OCI-LY7 (cell line): ENCODE measurements at regions not wholly inside any gene's neighbourhood (a gene's known extent, or its start where the extent isn't known, plus 50 kb on each side); places are given as distances from the start of the nearest gene placed in this dataset.

ENCODE experiments used
- BruUV-seq: library from RNA; stranded (reverse); fragments of 400-500 nt; replicated peaks from 2 replicates; lab custom pipeline; 2021; lab: Mats Ljungman, UMichigan
- CTCF ChIA-PET: fragments of 300-600 bp; sonication (Branson Sonifier 250); formaldehyde crosslinking; loops from one replicate; lab custom pipeline; 2022; ENCODE audit warnings: antibody characterized with exemption; ENCODE audit not compliant: unreplicated experiment; lab: Charles Lee
- POLR2A ChIA-PET: fragments of 300-600 bp; sonication (Branson Sonifier 250); formaldehyde crosslinking; loops from one replicate; lab custom pipeline; 2022; ENCODE audit warnings: antibody characterized with exemption; lab: Charles Lee
- DNase-seq: peaks from one replicate; pipeline ENCODE4 v3.0.0-alpha.2; 2015; ENCODE audit warnings: low spot score
- H2AFZ ChIP-seq: fragments of 200-600 bp; sonication (generic), shearing (Covaris generic); 2 replicates; pipeline ENCODE4 v1.6.1; 2014; ENCODE audit warnings: mild to moderate bottlenecking, antibody characterized with exemption, low read length, moderate library complexity
- H3K27ac ChIP-seq: fragments of 200-600 bp; sonication (generic); 2 replicates; pipeline ENCODE4 v1.5.1; 2014; ENCODE audit warnings: mixed run types, low read depth, mild to moderate bottlenecking, moderate library complexity, low read length, inconsistent platforms; ENCODE audit not compliant: poor library complexity, severe bottlenecking
- H3K36me3 ChIP-seq: fragments of 200-600 bp; sonication (generic); 2 replicates; pipeline ENCODE4 v1.6.1; 2014; ENCODE audit warnings: mild to moderate bottlenecking, antibody characterized with exemption, low read length, moderate library complexity, mixed read lengths; ENCODE audit not compliant: insufficient read depth
- H3K4me1 ChIP-seq: fragments of 200-600 bp; sonication (generic); 2 replicates; pipeline ENCODE4 v1.5.1; 2014; ENCODE audit warnings: mild to moderate bottlenecking, low read length; ENCODE audit not compliant: insufficient read depth, poor library complexity, severe bottlenecking
- H3K4me2 ChIP-seq: fragments of 200-600 bp; sonication (generic); 2 replicates; pipeline ENCODE4 v1.6.1; 2014; ENCODE audit warnings: mild to moderate bottlenecking, low read length
- H3K4me3 ChIP-seq: fragments of 200-600 bp; sonication (generic); 2 replicates; pipeline ENCODE4 v1.5.1; 2014; ENCODE audit warnings: mild to moderate bottlenecking, low read depth, low read length; ENCODE audit not compliant: poor library complexity, severe bottlenecking
- H3K79me2 ChIP-seq: fragments of 200-600 bp; sonication (generic); 2 replicates; pipeline ENCODE4 v1.6.1; 2016; ENCODE audit warnings: low read depth, mild to moderate bottlenecking, low read length, moderate library complexity, mixed read lengths; ENCODE audit not compliant: insufficient read depth
- H3K9me2 ChIP-seq: fragments of 200-600 bp; sonication (generic); 2 replicates; pipeline ENCODE4 v1.6.1; 2016; ENCODE audit warnings: mild to moderate bottlenecking, low read length, mixed read lengths; ENCODE audit not compliant: insufficient read depth
- H3K9me3 ChIP-seq: fragments of 200-600 bp; sonication (generic); 2 replicates; pipeline ENCODE4 v1.6.1; 2014; ENCODE audit warnings: mild to moderate bottlenecking, mixed run types, low read length, mixed read lengths
- H4K20me1 ChIP-seq: fragments of 200-600 bp; sonication (generic); 2 replicates; pipeline ENCODE4 v1.6.1; 2014; ENCODE audit warnings: mild to moderate bottlenecking, antibody characterized with exemption, low read length, moderate library complexity, mixed read lengths; ENCODE audit not compliant: insufficient read depth
- EZH2phosphoT487 ChIP-seq: fragments of 200-600 bp; sonication (generic); IDR thresholded peaks from 2 replicates; pipeline ENCODE4 v1.6.1; 2018; ENCODE audit warnings: low read depth, borderline replicate concordance, mild to moderate bottlenecking, mixed run types, antibody characterized with exemption, low read length, moderate library complexity, mixed read lengths
- intact Hi-C: fragments of 100-400 bp; cut with micrococcal nuclease; formaldehyde crosslinking; loops from one replicate; pipeline ENCODE4 v1.10.0; 2022; ENCODE audit not compliant: unreplicated experiment
- TF ChIP-seq, protein P1 (sequence below): fragments of 200-600 bp; sonication (generic); conservative IDR thresholded peaks from 2 replicates; pipeline ENCODE4 v1.5.1; 2014; ENCODE audit warnings: mild to moderate bottlenecking, antibody characterized with exemption, low read length, moderate library complexity, mixed read lengths

DNA sequence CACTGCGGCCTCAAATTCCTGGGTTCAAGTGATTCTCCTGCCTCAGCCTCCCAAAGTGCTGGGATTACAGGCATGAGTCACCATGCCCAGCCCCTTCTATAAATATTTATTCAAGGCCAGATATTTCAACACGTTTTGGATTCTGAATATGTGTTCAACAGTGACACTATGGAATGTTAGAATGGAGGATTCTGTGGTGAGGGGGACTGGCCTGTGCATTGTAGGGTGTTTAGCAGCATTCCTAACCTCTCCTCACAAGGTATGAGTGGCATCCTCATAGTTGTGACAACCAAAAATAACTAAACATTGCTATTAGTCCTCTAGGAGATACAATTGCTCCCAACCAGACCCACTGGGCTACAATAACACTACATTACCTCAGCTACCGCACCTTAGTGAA lies 104.0 kb upstream of the ATP10A start:
- Histone ChIP-seq H3K9me3 (no peaks in the 10 kb centered on the region), H3K4me3 (no peak overlapping the region), H4K20me1 (no peaks in the 10 kb centered on the region), H3K4me2 (no peak overlapping the region), H3K9me2 (no peaks in the 10 kb centered on the region), H3K36me3 (no peaks in the 10 kb centered on the region), H3K27ac (no peak overlapping the region), H2AFZ (no peak overlapping the region), H3K79me2 (no peaks in the 10 kb centered on the region), H3K4me1 (no peaks in the 10 kb centered on the region)
- no TSS peak for BruUV-seq
- no peak for TF ChIP-seq EZH2phosphoT487
- TF ChIP-seq, protein P1, sequence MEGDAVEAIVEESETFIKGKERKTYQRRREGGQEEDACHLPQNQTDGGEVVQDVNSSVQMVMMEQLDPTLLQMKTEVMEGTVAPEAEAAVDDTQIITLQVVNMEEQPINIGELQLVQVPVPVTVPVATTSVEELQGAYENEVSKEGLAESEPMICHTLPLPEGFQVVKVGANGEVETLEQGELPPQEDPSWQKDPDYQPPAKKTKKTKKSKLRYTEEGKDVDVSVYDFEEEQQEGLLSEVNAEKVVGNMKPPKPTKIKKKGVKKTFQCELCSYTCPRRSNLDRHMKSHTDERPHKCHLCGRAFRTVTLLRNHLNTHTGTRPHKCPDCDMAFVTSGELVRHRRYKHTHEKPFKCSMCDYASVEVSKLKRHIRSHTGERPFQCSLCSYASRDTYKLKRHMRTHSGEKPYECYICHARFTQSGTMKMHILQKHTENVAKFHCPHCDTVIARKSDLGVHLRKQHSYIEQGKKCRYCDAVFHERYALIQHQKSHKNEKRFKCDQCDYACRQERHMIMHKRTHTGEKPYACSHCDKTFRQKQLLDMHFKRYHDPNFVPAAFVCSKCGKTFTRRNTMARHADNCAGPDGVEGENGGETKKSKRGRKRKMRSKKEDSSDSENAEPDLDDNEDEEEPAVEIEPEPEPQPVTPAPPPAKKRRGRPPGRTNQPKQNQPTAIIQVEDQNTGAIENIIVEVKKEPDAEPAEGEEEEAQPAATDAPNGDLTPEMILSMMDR: no peak
- no peak for DNase-seq
- intact Hi-C loops: no loop called here
- ChIA-PET CTCF (no interaction called here), POLR2A (no interaction called here)

DNA sequence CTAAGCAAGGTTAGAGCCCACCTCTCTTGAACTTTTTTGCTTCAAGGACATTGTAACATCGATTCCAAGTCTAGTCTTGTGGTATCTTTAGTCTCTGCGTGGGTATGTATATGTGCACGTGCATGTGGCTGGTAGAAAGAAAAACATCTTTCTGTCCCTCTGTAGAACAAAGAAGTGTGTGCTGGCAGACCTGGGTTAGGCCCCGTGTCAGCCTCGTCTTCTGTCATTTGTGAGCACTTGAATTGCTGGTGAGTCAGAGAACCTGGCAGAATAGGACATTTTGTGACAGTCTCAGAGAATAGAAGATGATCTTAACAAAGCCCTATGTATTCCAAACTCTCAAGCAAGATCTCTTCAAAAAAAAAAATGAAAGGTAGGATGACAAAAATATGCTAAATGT lies 102.2 kb upstream of the ATP10A start:
- no peaks in the 10 kb centered on the region for H3K9me3 ChIP-seq
- intact Hi-C loops: no loop called here
- H3K27ac ChIP-seq: no peak overlapping the region
- ChIA-PET POLR2A (interaction anchor here (0.6 kb wide), 1 partner anchor 10 kb away, joined by 3 read pairs; no protein-coding TSS in a partner anchor), CTCF (no interaction called here)
- BruUV-seq: no TSS peak
- DNase-seq: no peak
- H2AFZ ChIP-seq: no peak overlapping the region
- no peak for TF ChIP-seq EZH2phosphoT487
- TF ChIP-seq, protein P1: no peak
- H3K4me1 ChIP-seq: no peaks in the 10 kb centered on the region
- no peaks in the 10 kb centered on the region for H3K36me3 ChIP-seq
- no peak overlapping the region for H3K4me3 ChIP-seq
- H3K4me2 ChIP-seq: no peak overlapping the region
- H3K9me2 ChIP-seq: no peaks in the 10 kb centered on the region
- no peaks in the 10 kb centered on the region for H3K79me2 ChIP-seq
- H4K20me1 ChIP-seq: no peaks in the 10 kb centered on the region

DNA sequence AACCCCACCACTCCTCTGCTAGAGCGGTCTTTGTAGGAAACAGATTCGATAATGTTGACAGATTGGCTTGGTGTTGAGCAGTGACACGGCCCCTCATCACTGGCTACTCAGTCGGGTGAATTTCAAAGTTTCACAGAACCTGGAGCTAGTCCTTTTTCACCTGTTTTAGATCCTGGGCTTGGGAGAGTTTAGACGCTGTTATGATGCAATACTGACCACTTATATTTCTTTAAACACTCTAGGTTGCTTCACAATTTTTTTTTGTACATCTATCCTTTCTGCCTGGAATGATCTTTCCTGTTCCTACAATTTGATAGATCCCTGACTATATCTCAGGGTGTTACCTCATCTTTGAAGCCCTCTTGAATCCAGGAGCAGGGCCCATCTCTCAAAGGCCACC lies 97.1 kb upstream of the ATP10A start:
- intact Hi-C loops: no loop called here
- Histone ChIP-seq H3K4me3 (no peak overlapping the region), H3K9me2 (no peaks in the 10 kb centered on the region), H3K36me3 (no peaks in the 10 kb centered on the region), H3K27ac (no peak overlapping the region), H2AFZ (no peak overlapping the region), H3K4me2 (no peak overlapping the region), H3K9me3 (no peaks in the 10 kb centered on the region), H3K79me2 (no peaks in the 10 kb centered on the region), H3K4me1 (no peaks in the 10 kb centered on the region), H4K20me1 (no peaks in the 10 kb centered on the region)
- DNase-seq: no peak
- TF ChIP-seq, protein P1: no peak
- TF ChIP-seq EZH2phosphoT487: no peak
- CTCF ChIA-PET: no interaction called here
- BruUV-seq: no TSS peak
- POLR2A ChIA-PET: interaction anchor here (0.6 kb wide), 1 partner anchor 15 kb away, joined by 5 read pairs; no protein-coding TSS in a partner anchor
